ENCODE measurements at regions not wholly inside any gene's neighbourhood (a gene's known extent, or its start where the extent isn't known, plus 50 kb on each side); places are given as distances from the start of the nearest gene placed in this dataset.
"Not testable (repeated sequence)": the region's sequence is repeated elsewhere in the genome, so short reads cannot be mapped to it uniquely, and the experiment has no call there.

GRCh38 chr7:76716551-76716950 lies 89.5 kb upstream of the POMZP3 start:
- DNase-seq (ENCODE audit: low read depth), result not testable (repeated sequence)

- not testable (repeated sequence) for DNase-seq (ENCODE audit: low read depth)
Observed at GRCh38 chr7:76712926-76713325, 85.8 kb upstream of the POMZP3 start.

- DNase-seq (ENCODE audit: low read depth), result not testable (repeated sequence)
Observed at GRCh38 chr7:76711648-76712047, 84.6 kb upstream of the POMZP3 start.

- DNase-seq (ENCODE audit: low read depth), result not testable (repeated sequence)
Observed at GRCh38 chr7:76709703-76710102, 82.6 kb upstream of the POMZP3 start.

GRCh38 chr7:76708446-76708845 lies 81.4 kb upstream of the POMZP3 start:
- not testable (repeated sequence) for DNase-seq (ENCODE audit: low read depth)

GRCh38 chr7:76703815-76704214 lies 76.7 kb upstream of the POMZP3 start:
- DNase-seq (ENCODE audit: low read depth), result not testable (repeated sequence)

GRCh38 chr7:76686277-76686676 lies 59.2 kb upstream of the POMZP3 start:
- not testable (repeated sequence) for DNase-seq (ENCODE audit: low read depth)

GRCh38 chr7:76684737-76685136 lies 57.7 kb upstream of the POMZP3 start:
- DNase-seq (ENCODE audit: low read depth), result not testable (repeated sequence)

- not testable (repeated sequence) for DNase-seq (ENCODE audit: low read depth)
Observed at GRCh38 chr7:76683631-76684030, 56.6 kb upstream of the POMZP3 start.

- DNase-seq (ENCODE audit: low read depth), result not testable (repeated sequence)
Observed at GRCh38 chr7:76681810-76682209, 54.7 kb upstream of the POMZP3 start.

- DNase-seq (ENCODE audit: low read depth), result not testable (repeated sequence)
Observed at GRCh38 chr7:76679174-76679573, 52.1 kb upstream of the POMZP3 start.

- DNase-seq (ENCODE audit: low read depth), result not testable (repeated sequence)
Observed at GRCh38 chr7:76678500-76678899, 51.4 kb upstream of the POMZP3 start.

- not testable (repeated sequence) for DNase-seq (ENCODE audit: low read depth)
Observed at GRCh38 chr7:76676890-76677289, 49.8 kb upstream of the POMZP3 start.
